Right hindlimb (tissue), 1 donor: ENCODE measurements at regions not wholly inside any gene's neighbourhood (a gene's known extent, or its start where the extent isn't known, plus 50 kb on each side); places are given as distances from the start of the nearest gene placed in this dataset.
"Not testable (repeated sequence)": the region's sequence is repeated elsewhere in the genome, so short reads cannot be mapped to it uniquely, and the experiment has no call there.

Experiments used
- DNase-seq: peaks from one replicate; pipeline ENCODE4 v3.0.0-alpha.2; 2018

GRCh38 chr1:219713981-219714381 lies 101.1 kb upstream of the ZC3H11B start:
- no peak for DNase-seq

GRCh38 chr1:219712506-219712905 lies 99.6 kb upstream of the ZC3H11B start:
- no peak for DNase-seq

GRCh38 chr1:219710529-219711194 lies 97.8 kb upstream of the ZC3H11B start:
- DNase-seq = no peak

- no peak for DNase-seq
Measured at GRCh38 chr1:219708919-219709543, 96.1 kb upstream of the ZC3H11B start.

- DNase-seq = not testable (repeated sequence)
Measured at GRCh38 chr1:219707885-219708284, 95.0 kb upstream of the ZC3H11B start.

GRCh38 chr1:219704331-219704730 lies 91.4 kb upstream of the ZC3H11B start:
- not testable (repeated sequence) for DNase-seq

- no peak for DNase-seq
Measured at GRCh38 chr1:219703368-219703639, 90.4 kb upstream of the ZC3H11B start.

GRCh38 chr1:219701476-219701875 lies 88.6 kb upstream of the ZC3H11B start:
- DNase-seq = no peak

GRCh38 chr1:219699870-219700269 lies 87.0 kb upstream of the ZC3H11B start:
- no peak for DNase-seq

- no peak for DNase-seq
Measured at GRCh38 chr1:219697682-219698081, 84.8 kb upstream of the ZC3H11B start.

GRCh38 chr1:219692981-219693380 lies 80.1 kb upstream of the ZC3H11B start:
- no peak for DNase-seq

- no peak for DNase-seq
Measured at GRCh38 chr1:219689774-219690173, 76.9 kb upstream of the ZC3H11B start.

GRCh38 chr1:219687779-219688178 lies 74.9 kb upstream of the ZC3H11B start:
- DNase-seq = no peak

GRCh38 chr1:219686171-219686570 lies 73.3 kb upstream of the ZC3H11B start:
- DNase-seq = no peak

- DNase-seq = no peak
Measured at GRCh38 chr1:219682788-219683187, 69.9 kb upstream of the ZC3H11B start.

- no peak for DNase-seq
Measured at GRCh38 chr1:219681876-219682275, 69.0 kb upstream of the ZC3H11B start.

GRCh38 chr1:219676012-219676765 lies 63.3 kb upstream of the ZC3H11B start:
- no peak for DNase-seq

GRCh38 chr1:219670426-219671149 lies 57.7 kb upstream of the ZC3H11B start:
- no peak for DNase-seq

GRCh38 chr1:219669556-219669955 lies 56.7 kb upstream of the ZC3H11B start:
- DNase-seq = no peak

- DNase-seq = no peak
Measured at GRCh38 chr1:219669042-219669441, 56.1 kb upstream of the ZC3H11B start.

GRCh38 chr1:219668446-219668845 lies 55.5 kb upstream of the ZC3H11B start:
- no peak for DNase-seq

- peak; percentile 49 for DNase-seq
Measured at GRCh38 chr1:219666242-219666641, 53.3 kb upstream of the ZC3H11B start.

- DNase-seq = no peak
Measured at GRCh38 chr1:219665089-219665488, 52.2 kb upstream of the ZC3H11B start.
